ENCODE measurements at regions not wholly inside any gene's neighbourhood (a gene's known extent, or its start where the extent isn't known, plus 50 kb on each side); places are given as distances from the start of the nearest gene placed in this dataset.

GRCh38 chr5:171555160-171555559 is 135.7 kb downstream of the FGF18 start:
- TF ChIP-seq, protein P1, sequence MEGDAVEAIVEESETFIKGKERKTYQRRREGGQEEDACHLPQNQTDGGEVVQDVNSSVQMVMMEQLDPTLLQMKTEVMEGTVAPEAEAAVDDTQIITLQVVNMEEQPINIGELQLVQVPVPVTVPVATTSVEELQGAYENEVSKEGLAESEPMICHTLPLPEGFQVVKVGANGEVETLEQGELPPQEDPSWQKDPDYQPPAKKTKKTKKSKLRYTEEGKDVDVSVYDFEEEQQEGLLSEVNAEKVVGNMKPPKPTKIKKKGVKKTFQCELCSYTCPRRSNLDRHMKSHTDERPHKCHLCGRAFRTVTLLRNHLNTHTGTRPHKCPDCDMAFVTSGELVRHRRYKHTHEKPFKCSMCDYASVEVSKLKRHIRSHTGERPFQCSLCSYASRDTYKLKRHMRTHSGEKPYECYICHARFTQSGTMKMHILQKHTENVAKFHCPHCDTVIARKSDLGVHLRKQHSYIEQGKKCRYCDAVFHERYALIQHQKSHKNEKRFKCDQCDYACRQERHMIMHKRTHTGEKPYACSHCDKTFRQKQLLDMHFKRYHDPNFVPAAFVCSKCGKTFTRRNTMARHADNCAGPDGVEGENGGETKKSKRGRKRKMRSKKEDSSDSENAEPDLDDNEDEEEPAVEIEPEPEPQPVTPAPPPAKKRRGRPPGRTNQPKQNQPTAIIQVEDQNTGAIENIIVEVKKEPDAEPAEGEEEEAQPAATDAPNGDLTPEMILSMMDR (IDR thresholded peaks at IDR 0.05), result no peak
- Histone ChIP-seq H3K9me3 (ENCODE audit: control insufficient read depth, insufficient read depth, low read length) (no peaks in the 10 kb centered on the region), H3K4me1 (ENCODE audit: control insufficient read depth, insufficient read depth, low read length) (no peaks in the 10 kb centered on the region), H3K4me3 (ENCODE audit: low read length) (no peak overlapping the region), H3K27me3 (ENCODE audit: control insufficient read depth, insufficient read depth, low read length) (no peaks in the 10 kb centered on the region), H3K36me3 (ENCODE audit: control insufficient read depth, insufficient read depth, low read length) (no peaks in the 10 kb centered on the region), H3K27ac (ENCODE audit: low read length) (no peak overlapping the region)
- WGBS (ENCODE audit: insufficient coverage), result 81% methylated on average over 6 of the region's 6 CpGs
- no peak for DNase-seq
- H3K4me3 Mint-ChIP-seq, result no peak overlapping the region
- no peak for ATAC-seq
- H3K27me3 Mint-ChIP-seq (ENCODE audit: low read depth in 2 of 2), result peaks cover 0 to 6% of the 10 kb centered on the region in 2 donors
- intact Hi-C loops (cut with micrococcal nuclease), result no loop called here
- H3K9me3 Mint-ChIP-seq, result peaks cover 0 to 2% of the 10 kb centered on the region in 2 donors
- no peak overlapping the region for H3K27ac Mint-ChIP-seq
- no peaks in the 10 kb centered on the region for H3K4me1 Mint-ChIP-seq
- no peaks in the 10 kb centered on the region for H3K36me3 Mint-ChIP-seq

DNA sequence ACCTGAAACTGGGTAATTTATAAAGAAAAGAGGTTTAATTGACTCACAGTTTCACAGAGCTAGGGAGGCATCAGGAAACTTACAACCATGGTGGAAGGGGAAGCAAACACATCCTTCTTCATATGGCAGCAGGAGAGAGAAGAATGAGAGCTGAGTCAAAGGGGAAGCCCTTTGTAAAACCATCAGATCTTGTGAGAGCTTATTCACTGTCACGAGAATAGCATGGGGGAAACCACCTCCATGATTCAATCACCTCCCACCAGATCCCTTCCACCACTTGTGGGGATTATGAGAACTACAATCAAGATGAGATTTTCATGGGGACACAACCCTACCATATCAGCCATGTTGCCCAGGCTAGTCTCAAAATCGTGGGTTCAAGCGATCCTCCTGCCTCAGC is 143.4 kb downstream of the FGF18 start:
- Histone ChIP-seq H3K9me3 (ENCODE audit: control insufficient read depth, insufficient read depth, low read length) (no peaks in the 10 kb centered on the region), H3K36me3 (ENCODE audit: control insufficient read depth, insufficient read depth, low read length) (no peaks in the 10 kb centered on the region), H3K27ac (ENCODE audit: low read length) (no peak overlapping the region), H3K4me3 (ENCODE audit: low read length) (no peak overlapping the region), H3K4me1 (ENCODE audit: control insufficient read depth, insufficient read depth, low read length) (no peaks in the 10 kb centered on the region), H3K27me3 (ENCODE audit: control insufficient read depth, insufficient read depth, low read length) (no peaks in the 10 kb centered on the region)
- Mint-ChIP-seq H3K27ac (no peak overlapping the region), H3K9me3 (no peaks in the 10 kb centered on the region), H3K36me3 (no peaks in the 10 kb centered on the region), H3K4me3 (no peak overlapping the region), H3K4me1 (no peaks in the 10 kb centered on the region), H3K27me3 (ENCODE audit: low read depth in 2 of 2) (peaks cover 0 to 24% of the 10 kb centered on the region in 2 donors)
- ATAC-seq (no peak), DNase-seq (no peak)
- 64% methylated on average over 2 of the region's 3 CpGs for WGBS (ENCODE audit: insufficient coverage)
- TF ChIP-seq, protein P1 (IDR thresholded peaks at IDR 0.05), result no peak
- intact Hi-C loops (cut with micrococcal nuclease), result no loop called here

DNA sequence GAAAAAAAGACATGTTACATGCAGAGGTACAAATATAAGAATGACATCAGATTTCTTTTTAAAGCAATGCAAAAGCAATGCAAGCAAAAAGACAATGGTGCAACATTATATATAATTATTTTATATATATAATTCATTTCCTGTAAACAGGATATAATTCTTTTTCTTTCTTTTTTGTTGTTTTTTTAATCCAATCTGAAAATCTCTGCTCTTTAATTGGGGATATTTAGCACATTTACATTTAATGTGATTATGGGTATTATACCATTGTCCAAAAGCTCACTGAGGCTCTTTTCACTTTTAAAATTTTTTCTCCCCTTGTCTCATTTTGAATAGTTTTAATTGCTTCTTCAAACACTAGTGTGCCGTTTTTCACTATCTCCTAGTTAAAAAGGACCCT is 148.9 kb downstream of the FGF18 start:
- ATAC-seq (no peak), DNase-seq (no peak)
- Histone ChIP-seq H3K36me3 (ENCODE audit: control insufficient read depth, insufficient read depth, low read length) (no peaks in the 10 kb centered on the region), H3K9me3 (ENCODE audit: control insufficient read depth, insufficient read depth, low read length) (no peaks in the 10 kb centered on the region), H3K27me3 (ENCODE audit: control insufficient read depth, insufficient read depth, low read length) (no peaks in the 10 kb centered on the region), H3K27ac (ENCODE audit: low read length) (no peak overlapping the region), H3K4me3 (ENCODE audit: low read length) (no peak overlapping the region), H3K4me1 (ENCODE audit: control insufficient read depth, insufficient read depth, low read length) (no peaks in the 10 kb centered on the region)
- intact Hi-C loops (cut with micrococcal nuclease), result no loop called here
- H3K4me1 Mint-ChIP-seq, result no peaks in the 10 kb centered on the region
- H3K36me3 Mint-ChIP-seq, result peaks cover 13% of the 10 kb centered on the region
- no peak overlapping the region for H3K27ac Mint-ChIP-seq
- peaks cover 3 to 14% of the 10 kb centered on the region in 2 donors for H3K9me3 Mint-ChIP-seq
- H3K27me3 Mint-ChIP-seq (ENCODE audit: low read depth in 2 of 2), result peaks cover 15 to 24% of the 10 kb centered on the region in 2 donors
- 82% methylated on average over 1 of the region's 1 CpG for WGBS (ENCODE audit: insufficient coverage)
- TF ChIP-seq, protein P1 (IDR thresholded peaks at IDR 0.05), result no peak
- H3K4me3 Mint-ChIP-seq, result no peak overlapping the region

- intact Hi-C loops (cut with micrococcal nuclease), result no loop called here
- Histone ChIP-seq H3K27me3 (ENCODE audit: control insufficient read depth, insufficient read depth, low read length) (no peaks in the 10 kb centered on the region), H3K4me3 (ENCODE audit: low read length) (no peak overlapping the region), H3K4me1 (ENCODE audit: control insufficient read depth, insufficient read depth, low read length) (no peaks in the 10 kb centered on the region), H3K27ac (ENCODE audit: low read length) (no peak overlapping the region), H3K36me3 (ENCODE audit: control insufficient read depth, insufficient read depth, low read length) (no peaks in the 10 kb centered on the region), H3K9me3 (ENCODE audit: control insufficient read depth, insufficient read depth, low read length) (no peaks in the 10 kb centered on the region)
- DNase-seq, result no peak
- Mint-ChIP-seq H3K9me3 (peaks cover 3 to 14% of the 10 kb centered on the region in 2 donors), H3K4me3 (no peak overlapping the region), H3K27ac (no peak overlapping the region), H3K4me1 (no peaks in the 10 kb centered on the region), H3K27me3 (ENCODE audit: low read depth in 2 of 2) (peaks cover 15 to 21% of the 10 kb centered on the region in 2 donors), H3K36me3 (peaks cover 13% of the 10 kb centered on the region)
- 0% methylated on average over 1 of the region's 1 CpG for WGBS (ENCODE audit: insufficient coverage)
- TF ChIP-seq, protein P1 (IDR thresholded peaks at IDR 0.05), result no peak
- ATAC-seq, result no peak
Measured at GRCh38 chr5:171569065-171569712, 149.7 kb downstream of the FGF18 start.
